SH-SY5Y (cell line): ENCODE measurements at regions not wholly inside any gene's neighbourhood (a gene's known extent, or its start where the extent isn't known, plus 50 kb on each side); places are given as distances from the start of the nearest gene placed in this dataset.

Experiments used
- GATA2 ChIP-seq: IDR thresholded peaks from 2 replicates; pipeline ENCODE4 v1.6.1; 2011; ENCODE audit warnings: mild to moderate bottlenecking, low read depth, low read length
- GATA3 ChIP-seq: IDR thresholded peaks from 2 replicates; pipeline ENCODE4 v1.6.1; 2011; ENCODE audit warnings: low read depth, mild to moderate bottlenecking, low read length, moderate library complexity

DNA sequence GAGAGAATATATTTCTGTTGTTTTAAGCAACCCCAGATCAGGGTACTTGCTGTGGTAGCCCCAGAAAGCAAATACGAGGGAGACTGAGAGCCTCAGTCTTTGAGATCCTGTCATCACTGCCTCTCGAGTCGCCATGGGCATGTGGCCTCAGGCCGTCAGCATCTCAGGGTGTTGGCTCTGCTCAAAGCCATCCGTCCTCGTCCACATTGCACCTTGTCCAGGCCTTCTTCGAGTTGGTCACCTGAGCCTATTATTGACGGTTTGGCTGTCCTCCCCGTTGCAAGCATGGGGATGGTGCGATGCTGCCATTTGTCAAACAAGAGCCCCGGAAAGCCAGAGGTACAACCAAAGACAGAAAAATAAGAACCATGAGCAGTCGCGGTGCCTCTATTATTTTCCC, 136.9 kb downstream of the IRF8 start:
- TF ChIP-seq GATA2 (no peak), GATA3 (no peak)

DNA sequence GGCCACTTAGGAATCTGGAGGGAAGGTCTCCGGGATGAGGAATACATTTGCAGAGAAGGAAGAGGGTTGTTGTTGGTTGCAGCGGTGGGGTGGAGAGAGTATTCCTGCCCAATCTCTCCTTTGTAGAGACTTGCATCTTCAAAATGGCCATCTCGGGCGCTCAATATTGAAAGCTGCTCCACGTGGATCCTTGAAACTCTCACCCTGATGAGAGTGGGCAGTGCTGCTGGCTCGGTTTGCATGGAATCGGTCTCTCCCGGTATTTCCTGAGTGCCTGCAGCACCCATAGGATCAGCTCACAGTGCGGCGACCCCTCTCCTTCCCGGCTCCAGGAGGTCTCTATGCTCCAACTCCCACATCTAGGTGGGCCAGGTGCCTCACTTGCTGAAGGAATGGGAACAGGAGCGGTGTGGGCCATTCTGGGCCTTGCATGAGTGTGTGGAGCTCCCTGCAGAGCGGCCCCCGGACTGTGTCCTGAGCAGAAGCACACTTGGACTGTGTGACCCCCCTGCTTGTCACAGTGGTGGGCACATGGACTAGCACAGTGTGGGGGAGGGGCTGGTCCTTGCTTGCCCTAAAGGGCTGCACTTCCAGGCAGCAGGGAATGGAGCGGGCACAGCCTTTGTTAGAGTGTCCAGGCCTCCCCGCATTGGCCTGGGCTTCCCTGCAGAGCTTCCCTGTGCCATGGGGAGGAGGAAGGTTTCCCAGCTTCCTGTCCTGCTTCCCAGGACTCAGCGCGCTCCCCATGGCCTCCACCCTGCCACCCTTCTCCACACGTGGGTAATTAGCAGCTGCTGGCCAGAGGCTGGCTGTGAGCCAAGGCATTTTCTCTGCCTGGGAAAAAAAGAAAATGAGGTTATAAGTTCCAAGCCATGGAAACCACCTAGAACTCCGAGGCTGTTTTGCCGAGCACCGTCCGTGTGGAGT, 139.3 kb downstream of the IRF8 start:
- no peak for TF ChIP-seq GATA3
- TF ChIP-seq GATA2: no peak

DNA sequence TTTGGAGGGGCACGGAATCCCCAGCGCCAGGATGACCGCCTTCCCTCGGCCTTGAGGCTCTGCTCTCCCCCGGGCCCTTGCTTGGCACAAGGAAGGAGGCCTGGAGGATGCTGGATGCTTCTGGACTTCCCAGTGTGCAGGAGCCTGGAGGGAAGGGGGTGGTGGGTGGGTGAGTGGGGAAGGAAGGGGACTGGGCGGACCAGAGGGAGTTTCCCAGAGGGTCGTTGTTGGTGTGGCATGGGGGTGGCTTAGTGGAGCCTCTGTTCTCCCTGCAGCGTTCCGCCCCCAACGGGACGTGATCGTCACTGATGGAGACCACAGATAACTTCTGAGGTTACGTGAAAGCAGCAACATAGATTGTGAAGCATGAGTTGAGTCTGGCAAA, 140.0 kb downstream of the IRF8 start:
- no peak for TF ChIP-seq GATA2
- no peak for TF ChIP-seq GATA3

DNA sequence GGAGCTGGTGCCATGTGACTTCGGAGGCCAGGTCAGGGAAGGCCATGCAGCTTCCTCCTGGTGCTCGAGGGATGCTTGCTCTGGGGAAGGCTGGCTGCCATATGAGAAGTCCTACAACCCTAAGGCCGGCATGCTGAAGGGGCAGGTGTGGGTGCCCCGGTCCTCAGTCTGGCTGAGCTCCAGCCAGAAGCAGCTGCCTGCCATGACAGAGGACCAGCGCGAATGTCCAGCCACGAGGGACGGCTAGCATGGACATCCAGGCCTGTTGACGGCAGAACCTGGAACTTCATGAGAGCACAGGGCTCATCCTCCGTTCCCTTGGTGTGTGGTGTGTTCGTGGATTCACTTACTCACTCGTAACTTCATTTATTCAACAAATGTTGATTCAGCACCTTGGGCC, 140.6 kb downstream of the IRF8 start:
- no peak for TF ChIP-seq GATA2
- TF ChIP-seq GATA3: no peak

DNA sequence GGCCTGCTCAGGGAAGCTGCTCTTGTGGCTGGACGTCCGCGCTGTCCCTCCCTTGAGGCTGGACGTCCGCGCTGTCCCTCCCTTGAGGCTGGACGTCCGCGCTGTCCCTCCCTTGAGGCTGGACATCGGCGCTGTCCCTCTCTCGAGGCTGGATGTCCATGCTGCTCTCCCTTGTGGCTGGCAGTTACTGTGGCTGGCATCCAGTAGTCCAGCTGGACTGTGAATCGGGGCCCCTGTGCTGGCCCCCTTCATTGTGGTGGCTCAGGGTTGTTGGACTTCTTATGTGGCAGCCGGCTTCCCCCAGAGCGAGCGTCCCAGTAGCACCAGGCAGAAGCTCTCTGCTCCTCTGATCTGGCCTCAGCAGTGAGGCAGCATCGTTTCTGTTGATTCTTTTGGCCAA, 141.5 kb downstream of the IRF8 start:
- TF ChIP-seq GATA3 (no peak), GATA2 (no peak)

DNA sequence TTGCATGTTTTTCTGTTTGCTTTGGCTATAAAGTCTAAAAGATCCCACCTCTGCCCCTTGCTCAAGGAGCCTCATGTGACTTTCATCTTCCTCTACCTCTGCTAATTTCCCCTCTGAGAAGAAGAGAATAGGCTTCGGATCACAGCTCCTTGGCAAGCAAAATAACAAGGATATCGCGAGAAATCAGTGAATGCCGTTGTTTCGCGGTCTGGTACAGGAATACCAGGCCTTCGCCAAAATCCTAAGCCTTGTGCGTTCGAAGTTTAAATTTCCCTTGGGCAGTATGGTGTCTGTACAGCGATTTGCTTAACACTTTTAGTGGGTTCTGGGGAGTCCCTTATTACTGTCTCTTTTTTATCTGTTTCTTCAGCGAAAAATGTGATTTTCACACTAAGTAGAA, 142.3 kb downstream of the IRF8 start:
- TF ChIP-seq GATA2 (no peak), GATA3 (no peak)

DNA sequence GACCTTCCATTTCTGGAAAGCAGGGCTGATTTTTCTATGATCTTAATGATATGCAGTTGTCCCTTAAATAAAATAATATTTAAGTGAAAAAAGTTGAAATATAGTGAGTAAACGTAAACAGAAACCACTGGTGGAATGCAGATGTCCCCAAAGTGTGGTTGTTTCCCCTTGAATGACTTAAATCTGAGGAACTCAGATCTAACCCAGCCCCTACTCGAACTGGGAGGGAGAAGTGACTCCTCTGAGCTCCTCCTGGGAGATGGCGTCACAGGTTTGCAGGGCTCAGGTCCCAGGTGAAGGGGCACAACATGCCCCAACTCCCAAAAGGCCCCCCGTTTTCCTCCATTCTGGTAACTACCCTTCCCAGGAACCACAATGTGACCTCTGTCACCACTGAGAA, 142.8 kb downstream of the IRF8 start:
- TF ChIP-seq GATA3: no peak
- TF ChIP-seq GATA2: no peak

DNA sequence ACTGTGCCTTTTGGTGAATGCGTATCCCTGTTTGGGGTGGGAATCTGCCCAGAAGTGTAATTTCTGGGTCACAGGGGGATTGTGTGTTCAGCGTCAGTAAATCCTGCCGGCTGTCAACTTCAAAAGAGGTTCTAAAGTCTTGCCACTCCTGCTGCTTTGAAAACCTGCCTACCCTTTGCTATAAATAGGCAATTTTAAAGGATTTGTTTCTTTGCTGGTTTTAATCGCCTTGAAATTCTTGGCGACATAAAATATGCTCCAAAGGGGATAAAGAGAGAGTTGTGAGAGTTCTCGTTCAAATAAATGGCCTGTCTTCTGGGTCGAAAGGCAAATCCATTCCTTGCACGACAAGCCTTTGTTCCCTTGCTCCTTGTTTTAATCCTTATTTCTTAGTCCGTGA, 143.4 kb downstream of the IRF8 start:
- TF ChIP-seq GATA2: no peak
- TF ChIP-seq GATA3: no peak

DNA sequence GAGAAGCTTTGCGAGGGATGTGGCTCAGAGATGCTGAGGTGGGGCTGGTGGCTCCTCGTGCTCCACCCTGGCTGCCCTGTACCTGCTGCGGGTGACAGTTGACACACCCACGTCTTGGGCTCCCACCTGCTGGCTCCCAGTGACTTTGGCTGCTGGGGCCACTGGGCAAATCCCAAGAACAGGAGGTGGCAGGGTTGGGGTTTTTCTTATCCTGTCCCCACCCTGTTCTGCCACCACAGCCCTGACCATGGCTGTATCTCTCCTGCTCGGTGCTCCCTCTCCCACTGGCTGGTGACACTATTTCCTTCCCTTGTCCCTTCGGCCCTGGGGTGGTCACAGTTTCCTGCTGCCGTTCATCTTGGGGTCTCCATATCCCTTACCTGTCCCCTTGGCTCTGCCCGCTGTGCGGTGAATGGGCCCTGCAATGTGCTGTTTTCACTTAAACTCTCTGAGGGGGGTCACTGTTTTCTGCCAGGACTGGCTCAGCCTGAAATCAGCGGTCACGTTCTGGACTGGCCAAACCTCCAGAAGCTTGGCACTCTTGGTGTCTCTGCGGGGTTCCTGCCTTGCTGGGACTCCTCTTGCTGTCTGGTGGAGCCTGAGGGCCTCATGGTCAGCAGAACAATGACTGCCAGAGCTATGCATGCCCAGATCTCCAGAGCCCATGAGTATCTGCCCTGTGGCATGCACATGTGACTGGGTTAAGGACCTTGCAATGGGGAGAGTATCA, 144.2 kb downstream of the IRF8 start:
- TF ChIP-seq GATA3: no peak

DNA sequence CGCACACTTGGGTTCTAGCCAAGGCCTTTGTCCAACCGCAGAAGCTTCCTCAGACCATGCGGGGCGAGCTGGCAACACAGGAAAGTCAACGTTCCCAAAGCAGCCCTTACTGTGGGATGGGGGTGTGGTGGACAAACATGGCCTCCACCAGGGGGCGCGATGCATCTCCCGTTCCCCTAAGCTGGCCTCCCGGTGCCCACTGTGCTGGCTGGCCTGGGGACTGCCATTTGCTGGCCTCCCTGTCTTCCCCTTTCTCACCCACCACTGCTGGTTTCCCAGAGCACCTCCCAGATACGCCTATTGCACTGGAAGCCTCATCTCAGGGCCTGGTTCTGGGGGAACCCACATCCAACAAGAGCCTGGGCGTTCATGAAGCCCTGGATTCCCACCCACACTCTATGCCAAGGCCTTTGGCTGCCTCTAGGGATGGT, 145.3 kb downstream of the IRF8 start:
- no peak for TF ChIP-seq GATA2
- no peak for TF ChIP-seq GATA3

DNA sequence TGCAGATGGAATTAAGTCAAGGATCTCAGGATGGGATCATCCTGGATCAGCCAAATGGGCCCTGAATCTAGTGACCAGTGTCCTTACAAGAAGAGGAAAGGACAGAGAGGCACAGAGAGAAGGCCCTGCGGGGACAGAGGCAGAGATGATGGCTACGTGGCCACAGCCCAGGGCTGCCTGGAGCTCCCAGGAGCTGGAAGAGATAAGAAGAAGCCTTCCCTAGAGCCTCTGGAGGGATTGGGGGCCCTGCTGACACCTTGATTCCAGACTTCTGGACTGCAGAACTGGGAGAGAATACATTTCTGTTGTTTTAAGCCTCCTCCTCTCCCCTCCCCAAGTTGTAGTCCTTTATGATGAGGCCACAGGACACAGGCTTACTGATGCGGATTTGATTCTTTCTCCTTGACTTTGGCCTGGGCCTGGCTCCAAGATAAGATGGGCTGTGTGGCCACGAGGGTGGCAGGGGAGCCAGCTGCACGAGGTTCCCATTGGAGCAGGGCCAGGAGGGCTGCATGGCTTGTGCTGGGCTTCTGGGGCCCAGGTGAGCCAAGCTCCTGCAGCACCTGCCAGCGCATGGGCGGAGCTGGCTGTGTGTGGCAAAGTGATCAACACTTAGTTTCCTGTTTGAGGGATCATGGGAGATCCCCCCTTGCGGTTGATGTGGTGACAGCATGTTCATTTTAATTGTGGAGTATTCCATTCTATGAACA, 146.1 kb downstream of the IRF8 start:
- no peak for TF ChIP-seq GATA2
- TF ChIP-seq GATA3: no peak

DNA sequence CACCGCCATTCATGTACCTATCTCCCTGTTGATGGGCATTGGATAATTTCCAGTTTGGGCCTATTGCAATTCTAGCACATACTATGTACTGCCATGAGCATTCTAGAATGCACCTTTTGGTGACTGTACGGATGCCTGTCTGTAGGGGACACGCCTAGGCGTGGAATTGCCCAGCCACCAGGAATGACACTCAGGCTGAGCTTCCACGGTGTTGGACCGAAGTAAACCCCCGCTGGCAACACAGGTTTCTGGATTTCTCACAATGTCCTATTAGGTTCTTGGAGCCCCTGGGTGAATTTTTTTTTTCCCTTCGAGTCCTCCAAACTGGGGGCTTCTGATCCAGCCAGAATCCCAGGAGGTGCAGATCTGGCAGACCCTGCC, 146.6 kb downstream of the IRF8 start:
- TF ChIP-seq GATA2 (no peak), GATA3 (no peak)

DNA sequence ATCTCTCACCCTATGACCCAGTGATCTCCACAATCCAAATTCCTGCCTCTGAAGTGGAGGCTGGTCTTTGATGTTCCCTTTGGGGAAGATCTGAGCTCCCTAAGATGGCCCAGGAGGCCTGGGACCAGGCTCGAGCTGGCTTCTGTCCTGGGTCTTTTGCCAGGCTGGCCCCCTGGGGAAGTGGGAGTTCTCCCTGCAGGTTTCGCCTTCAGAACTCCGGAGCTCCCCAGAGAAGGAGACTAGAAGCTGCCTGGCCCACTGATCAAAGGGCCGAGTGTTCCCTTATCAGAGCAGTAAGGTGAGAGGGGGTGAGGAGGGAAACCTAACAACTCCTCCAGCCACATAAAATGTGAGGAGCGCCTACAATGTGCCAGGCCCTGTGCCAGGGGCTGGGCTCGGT, 147.1 kb downstream of the IRF8 start:
- TF ChIP-seq GATA2 (no peak), GATA3 (no peak)

DNA sequence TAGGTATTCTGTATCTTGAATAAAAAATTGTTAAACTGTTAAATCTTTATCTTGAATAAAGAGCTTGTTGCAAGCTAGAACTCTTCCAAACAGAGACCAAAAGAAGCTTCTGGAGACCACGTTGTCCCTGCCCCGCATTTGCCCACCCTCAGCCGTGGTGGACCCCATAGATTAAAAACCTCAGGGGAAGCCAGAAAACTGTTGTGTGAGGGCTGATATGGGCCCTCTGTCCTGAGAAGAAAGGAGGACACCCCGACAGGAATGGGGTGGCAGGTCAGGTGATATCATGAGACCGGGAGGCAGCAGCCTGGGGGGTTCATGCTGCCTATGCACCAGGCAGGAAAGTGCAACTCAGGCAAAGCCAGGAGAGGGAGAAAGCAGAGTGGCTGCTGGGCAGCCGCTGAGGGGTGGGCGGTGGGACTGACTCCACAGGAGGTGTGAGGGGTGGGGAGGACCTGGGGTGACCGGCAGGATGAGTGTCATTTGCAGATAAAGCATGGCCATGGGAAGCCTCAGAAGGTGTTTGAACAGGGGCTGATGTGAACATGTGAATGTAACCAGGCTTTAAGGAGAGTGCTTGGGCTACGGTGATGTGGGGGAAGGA, 147.8 kb downstream of the IRF8 start:
- TF ChIP-seq GATA3 (no peak), GATA2 (no peak)
